ENCODE measurements at regions not wholly inside any gene's neighbourhood (a gene's known extent, or its start where the extent isn't known, plus 50 kb on each side); places are given as distances from the start of the nearest gene placed in this dataset.

GRCh38 chr18:41297740-41298139, 657.3 kb upstream of the PIK3C3 start:
- TF ChIP-seq, protein P1, sequence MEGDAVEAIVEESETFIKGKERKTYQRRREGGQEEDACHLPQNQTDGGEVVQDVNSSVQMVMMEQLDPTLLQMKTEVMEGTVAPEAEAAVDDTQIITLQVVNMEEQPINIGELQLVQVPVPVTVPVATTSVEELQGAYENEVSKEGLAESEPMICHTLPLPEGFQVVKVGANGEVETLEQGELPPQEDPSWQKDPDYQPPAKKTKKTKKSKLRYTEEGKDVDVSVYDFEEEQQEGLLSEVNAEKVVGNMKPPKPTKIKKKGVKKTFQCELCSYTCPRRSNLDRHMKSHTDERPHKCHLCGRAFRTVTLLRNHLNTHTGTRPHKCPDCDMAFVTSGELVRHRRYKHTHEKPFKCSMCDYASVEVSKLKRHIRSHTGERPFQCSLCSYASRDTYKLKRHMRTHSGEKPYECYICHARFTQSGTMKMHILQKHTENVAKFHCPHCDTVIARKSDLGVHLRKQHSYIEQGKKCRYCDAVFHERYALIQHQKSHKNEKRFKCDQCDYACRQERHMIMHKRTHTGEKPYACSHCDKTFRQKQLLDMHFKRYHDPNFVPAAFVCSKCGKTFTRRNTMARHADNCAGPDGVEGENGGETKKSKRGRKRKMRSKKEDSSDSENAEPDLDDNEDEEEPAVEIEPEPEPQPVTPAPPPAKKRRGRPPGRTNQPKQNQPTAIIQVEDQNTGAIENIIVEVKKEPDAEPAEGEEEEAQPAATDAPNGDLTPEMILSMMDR (IDR thresholded peaks at IDR 0.05; ENCODE audit: extremely low read depth in 1 of 2, insufficient read depth in 1 of 2, low read depth in 1 of 2, low read length in 2 of 2), result no peak
- TF ChIP-seq EZH2 (IDR thresholded peaks at IDR 0.05; ENCODE audit: borderline replicate concordance, low read depth, low read length, severe bottlenecking), result no peak
- TF ChIP-seq MYC (IDR thresholded peaks at IDR 0.05; ENCODE audit: low read depth, low read length), result no peak
- no peak for TF ChIP-seq FOS (IDR thresholded peaks at IDR 0.05; ENCODE audit: borderline replicate concordance, insufficient read depth, low read length)
- no peak for TF ChIP-seq POLR2A (IDR thresholded peaks at IDR 0.05; ENCODE audit: low read depth, low read length)
- no peak for TF ChIP-seq POLR2AphosphoS5 (IDR thresholded peaks at IDR 0.05; ENCODE audit: insufficient read depth, low read depth, low read length)
- no peak for TF ChIP-seq GATA2 (IDR thresholded peaks at IDR 0.05; ENCODE audit: insufficient read depth, insufficient read length, low read depth, low read length)

All from endothelial cell of umbilical vein (primary cell).